Activated T-helper 2 cell treated with anti-CD3 and anti-CD28 coated beads, Interferon-gamma antibody, Interleukin-2, Interleukin-4, amounts not matched to agents 10 μg/mL and 5 μg/mL and 100 μg/mL, durations not matched to agents 14 hours and 24 hours and 36 hours (primary cell): ENCODE measurements at regions not wholly inside any gene's neighbourhood (a gene's known extent, or its start where the extent isn't known, plus 50 kb on each side); places are given as distances from the start of the nearest gene placed in this dataset.

Experiments used
- DNase-seq: peaks from one replicate; pipeline ENCODE4 v3.0.0; 2021; ENCODE audit warnings: low spot score
- H3K27ac Mint-ChIP-seq: one replicate; pipeline ENCODE4 v1.8.0; 2021; ENCODE audit warnings: mixed read lengths
- H3K27me3 Mint-ChIP-seq: one replicate; pipeline ENCODE4 v1.8.0; 2021; ENCODE audit warnings: low read depth, mixed read lengths
- H3K36me3 Mint-ChIP-seq: one replicate; pipeline ENCODE4 v1.8.0; 2021; ENCODE audit warnings: low read depth, mixed read lengths
- H3K4me1 Mint-ChIP-seq: one replicate; pipeline ENCODE4 v1.8.0; 2021; ENCODE audit warnings: low read depth, mixed read lengths
- H3K4me3 Mint-ChIP-seq: one replicate; pipeline ENCODE4 v1.8.0; 2021; ENCODE audit warnings: low read depth, mild to moderate bottlenecking, moderate library complexity, mixed read lengths
- H3K9me3 Mint-ChIP-seq: one replicate; pipeline ENCODE4 v1.8.0; 2021; ENCODE audit warnings: mixed read lengths
- intact Hi-C: fragments of 100-400 bp; cut with micrococcal nuclease; formaldehyde crosslinking; loops from one replicate; pipeline ENCODE4 v1.15.1; 2023

DNA sequence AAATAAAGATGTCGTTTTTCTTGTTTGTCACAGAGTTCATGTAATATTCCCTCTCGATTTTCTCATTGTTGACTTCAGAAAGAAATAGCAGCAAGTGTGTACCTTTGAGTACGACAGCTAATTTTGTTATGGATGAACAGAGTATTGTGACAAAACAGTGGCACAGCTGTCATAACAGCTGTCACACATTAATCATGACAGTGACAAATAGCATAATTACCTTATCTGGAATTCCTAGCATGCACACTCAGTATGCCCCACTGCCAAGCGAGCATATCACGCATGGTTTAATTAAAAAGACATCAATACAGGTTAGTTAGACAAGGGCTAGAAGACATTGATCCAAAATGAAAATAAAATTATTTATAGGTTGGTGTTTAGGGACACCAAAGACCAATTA, 375.1 kb downstream of the SPATA31D1 start:
- no peak overlapping the region for H3K4me3 Mint-ChIP-seq
- no peaks in the 10 kb centered on the region for H3K36me3 Mint-ChIP-seq
- DNase-seq: no peak
- no peak overlapping the region for H3K27ac Mint-ChIP-seq
- H3K9me3 Mint-ChIP-seq: peaks cover 15% of the 10 kb centered on the region
- intact Hi-C loops: no loop called here
- no peaks in the 10 kb centered on the region for H3K4me1 Mint-ChIP-seq
- H3K27me3 Mint-ChIP-seq: no peaks in the 10 kb centered on the region

GRCh38 chr9:82367016-82367415, 378.4 kb downstream of the SPATA31D1 start:
- no peaks in the 10 kb centered on the region for H3K27me3 Mint-ChIP-seq
- H3K4me3 Mint-ChIP-seq: no peak overlapping the region
- H3K9me3 Mint-ChIP-seq: peaks cover 18% of the 10 kb centered on the region
- H3K4me1 Mint-ChIP-seq: no peaks in the 10 kb centered on the region
- DNase-seq: no peak
- no peaks in the 10 kb centered on the region for H3K36me3 Mint-ChIP-seq
- H3K27ac Mint-ChIP-seq: no peak overlapping the region
- intact Hi-C loops: no loop called here

DNA sequence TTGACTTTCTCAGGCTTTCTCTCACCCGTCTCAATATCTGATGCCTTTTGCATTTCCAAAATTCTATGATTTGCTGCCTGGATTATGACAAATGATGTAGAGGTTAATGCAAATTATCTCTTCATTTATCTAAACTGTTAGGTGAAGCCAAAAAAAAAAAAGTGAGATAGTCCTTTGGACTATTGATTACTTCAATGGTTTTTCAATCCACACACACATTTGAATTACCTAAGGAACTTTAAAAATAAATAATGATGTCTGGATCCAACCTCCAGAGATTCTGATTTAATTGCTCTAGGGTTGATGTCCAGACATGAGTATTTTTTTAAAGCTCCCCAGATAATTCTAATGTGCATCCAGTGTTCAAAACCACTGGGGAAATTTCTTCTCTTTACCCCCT, 379.4 kb downstream of the SPATA31D1 start:
- Mint-ChIP-seq H3K36me3 (no peaks in the 10 kb centered on the region), H3K4me3 (no peak overlapping the region), H3K9me3 (peaks cover 18% of the 10 kb centered on the region), H3K27ac (no peak overlapping the region), H3K4me1 (no peaks in the 10 kb centered on the region), H3K27me3 (no peaks in the 10 kb centered on the region)
- intact Hi-C loops: no loop called here
- no peak for DNase-seq

DNA sequence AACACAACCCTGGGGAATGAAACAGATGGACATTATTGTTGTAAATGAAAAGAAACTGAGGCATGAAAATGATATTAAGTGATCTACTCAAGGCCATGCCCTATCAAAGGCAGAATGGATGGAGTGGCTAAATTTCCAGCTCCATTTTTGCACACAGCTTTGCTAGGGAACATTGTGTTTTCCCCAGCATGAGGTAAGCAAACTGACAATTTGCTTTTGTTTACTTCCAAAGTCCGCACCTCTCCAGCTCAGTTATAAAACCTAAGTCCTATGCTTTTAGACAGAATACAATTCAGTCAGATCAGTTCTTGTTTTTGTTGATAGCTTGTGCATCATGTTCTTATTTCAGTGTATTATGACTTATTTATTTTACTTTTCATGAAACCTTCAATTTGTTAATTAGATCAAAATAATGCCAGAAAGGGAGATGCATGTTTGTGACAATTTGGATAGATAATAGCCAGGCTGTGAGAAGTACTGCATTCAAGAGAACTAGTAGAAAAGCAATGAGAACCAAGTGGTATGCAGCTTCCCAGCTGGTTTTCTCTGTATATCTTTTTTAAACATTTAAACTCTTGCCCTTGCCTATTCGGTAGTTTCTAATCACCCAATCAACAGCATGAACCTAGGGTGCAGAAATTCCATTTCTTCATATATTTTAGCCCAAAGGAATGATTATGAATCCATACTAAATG, 380.8 kb downstream of the SPATA31D1 start:
- no peak for DNase-seq
- no peaks in the 10 kb centered on the region for H3K36me3 Mint-ChIP-seq
- no peak overlapping the region for H3K4me3 Mint-ChIP-seq
- H3K27ac Mint-ChIP-seq: no peak overlapping the region
- H3K4me1 Mint-ChIP-seq: no peaks in the 10 kb centered on the region
- H3K27me3 Mint-ChIP-seq: no peaks in the 10 kb centered on the region
- intact Hi-C loops: no loop called here
- H3K9me3 Mint-ChIP-seq: peaks cover 18% of the 10 kb centered on the region

DNA sequence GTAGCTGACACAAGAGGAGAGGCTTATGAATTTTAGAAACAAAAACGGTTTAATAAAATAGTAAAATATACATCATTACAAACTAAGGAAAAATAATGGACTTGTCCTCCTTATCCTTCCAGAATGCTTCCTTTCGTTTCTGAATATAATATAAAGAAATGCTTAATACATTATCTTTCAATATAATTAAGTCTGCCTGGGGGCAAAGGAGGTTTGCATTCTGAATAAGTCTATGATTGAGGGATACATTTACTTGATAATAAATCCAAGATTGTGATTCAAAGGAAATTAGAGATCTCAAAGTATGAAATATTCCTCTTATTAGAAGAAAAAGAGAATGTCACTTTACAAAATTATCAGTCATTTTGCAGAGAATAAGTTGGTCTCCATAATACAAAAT, 386.5 kb downstream of the SPATA31D1 start:
- no peaks in the 10 kb centered on the region for H3K4me1 Mint-ChIP-seq
- H3K36me3 Mint-ChIP-seq: no peaks in the 10 kb centered on the region
- no peak for DNase-seq
- H3K4me3 Mint-ChIP-seq: no peak overlapping the region
- no peaks in the 10 kb centered on the region for H3K27me3 Mint-ChIP-seq
- no peak overlapping the region for H3K27ac Mint-ChIP-seq
- intact Hi-C loops: no loop called here
- peaks cover 15% of the 10 kb centered on the region for H3K9me3 Mint-ChIP-seq

DNA sequence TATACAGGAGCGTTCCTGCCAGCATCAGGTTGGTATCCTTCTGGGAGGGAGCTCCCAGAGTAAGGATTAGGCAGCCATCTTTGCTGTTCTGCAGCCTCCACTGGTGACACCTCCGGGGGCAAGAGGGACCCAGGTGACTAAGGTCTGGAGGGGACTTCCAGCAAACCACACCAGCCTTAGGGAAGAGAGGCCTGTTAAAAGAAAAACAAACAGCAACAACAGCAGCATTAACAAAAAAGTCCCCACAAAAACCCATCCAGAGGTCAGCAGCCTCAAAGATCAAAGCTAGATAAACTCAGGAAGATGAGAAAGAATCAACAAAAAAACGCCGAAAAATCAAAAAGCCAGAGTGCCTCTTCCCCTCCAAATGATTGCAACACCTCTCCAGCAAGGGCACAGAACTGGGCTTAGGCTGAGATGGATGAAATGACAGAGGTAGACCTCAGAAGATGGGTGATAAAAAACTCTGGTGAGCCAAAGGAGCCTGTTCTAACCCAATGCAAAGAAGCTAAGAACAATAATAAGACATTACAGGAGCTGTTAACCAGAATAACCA, 388.2 kb downstream of the SPATA31D1 start:
- Mint-ChIP-seq H3K27ac (no peak overlapping the region), H3K9me3 (peaks cover 14% of the 10 kb centered on the region)

GRCh38 chr9:82382887-82383616, 394.5 kb downstream of the SPATA31D1 start:
- intact Hi-C loops: no loop called here
- H3K36me3 Mint-ChIP-seq: no peaks in the 10 kb centered on the region
- H3K4me3 Mint-ChIP-seq: no peak overlapping the region
- no peaks in the 10 kb centered on the region for H3K4me1 Mint-ChIP-seq
- no peaks in the 10 kb centered on the region for H3K27me3 Mint-ChIP-seq
- H3K9me3 Mint-ChIP-seq: peaks cover 27% of the 10 kb centered on the region
- no peak for DNase-seq
- H3K27ac Mint-ChIP-seq: no peak overlapping the region

More for the DNA sequence above, 388.2 kb downstream of the SPATA31D1 start:
- H3K4me1 Mint-ChIP-seq: no peaks in the 10 kb centered on the region
- no peaks in the 10 kb centered on the region for H3K27me3 Mint-ChIP-seq
- no peak overlapping the region for H3K4me3 Mint-ChIP-seq
- intact Hi-C loops: no loop called here
- DNase-seq: no peak
- H3K36me3 Mint-ChIP-seq: no peaks in the 10 kb centered on the region

- Mint-ChIP-seq H3K27ac (no peak overlapping the region), H3K27me3 (no peaks in the 10 kb centered on the region)
These were observed 397.1 kb downstream of the SPATA31D1 start for GRCh38 chr9:82385633-82386032.

DNA sequence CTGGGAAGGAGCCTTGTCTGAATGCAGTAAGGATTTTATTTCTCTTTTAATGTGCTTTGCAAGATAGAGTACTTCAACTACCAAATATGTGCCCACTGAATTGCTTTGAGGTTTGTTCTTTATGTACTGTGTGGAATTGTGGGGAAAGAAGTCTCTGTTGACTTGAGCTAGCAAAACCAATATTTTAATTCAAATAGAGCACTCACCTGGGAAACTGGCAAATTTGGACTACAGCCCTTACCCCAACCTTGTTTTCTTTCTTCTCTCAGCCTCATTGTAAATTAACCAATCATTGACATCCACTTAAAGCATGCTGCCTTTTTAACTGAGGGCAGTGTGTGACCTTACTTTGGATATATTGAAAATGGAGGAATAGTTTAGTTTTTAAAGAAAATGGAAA, 409.0 kb downstream of the SPATA31D1 start:
- intact Hi-C loops: no loop called here
- Mint-ChIP-seq H3K4me3 (no peak overlapping the region), H3K4me1 (no peaks in the 10 kb centered on the region), H3K9me3 (peaks cover 8% of the 10 kb centered on the region), H3K36me3 (no peaks in the 10 kb centered on the region), H3K27me3 (no peaks in the 10 kb centered on the region), H3K27ac (no peak overlapping the region)
- DNase-seq: no peak

More at GRCh38 chr9:82385633-82386032, 397.1 kb downstream of the SPATA31D1 start:
- H3K4me3 Mint-ChIP-seq: no peak overlapping the region
- no peaks in the 10 kb centered on the region for H3K36me3 Mint-ChIP-seq
- no peak for DNase-seq
- peaks cover 37% of the 10 kb centered on the region for H3K9me3 Mint-ChIP-seq
- no peaks in the 10 kb centered on the region for H3K4me1 Mint-ChIP-seq
- intact Hi-C loops: no loop called here

- Mint-ChIP-seq H3K4me3 (no peak overlapping the region), H3K9me3 (peaks cover 10% of the 10 kb centered on the region), H3K27ac (no peak overlapping the region), H3K36me3 (no peaks in the 10 kb centered on the region), H3K4me1 (no peaks in the 10 kb centered on the region), H3K27me3 (no peaks in the 10 kb centered on the region)
- intact Hi-C loops: no loop called here
- no peak for DNase-seq
These were observed 415.8 kb downstream of the SPATA31D1 start for GRCh38 chr9:82404196-82404870.

GRCh38 chr9:82404881-82405280, 416.3 kb downstream of the SPATA31D1 start:
- intact Hi-C loops: no loop called here
- Mint-ChIP-seq H3K36me3 (no peaks in the 10 kb centered on the region), H3K27ac (no peak overlapping the region), H3K4me3 (no peak overlapping the region), H3K27me3 (no peaks in the 10 kb centered on the region), H3K9me3 (peaks cover 10% of the 10 kb centered on the region), H3K4me1 (no peaks in the 10 kb centered on the region)
- DNase-seq: no peak

GRCh38 chr9:82406456-82407085, 418.0 kb downstream of the SPATA31D1 start:
- no peak for DNase-seq
- no peaks in the 10 kb centered on the region for H3K27me3 Mint-ChIP-seq
- H3K27ac Mint-ChIP-seq: no peak overlapping the region
- H3K36me3 Mint-ChIP-seq: no peaks in the 10 kb centered on the region
- no peaks in the 10 kb centered on the region for H3K4me1 Mint-ChIP-seq
- H3K4me3 Mint-ChIP-seq: no peak overlapping the region
- peaks cover 15% of the 10 kb centered on the region for H3K9me3 Mint-ChIP-seq
- intact Hi-C loops: no loop called here
